Activated B cell treated with CpG ODN at 0.5 μM for 24 hours (primary cell): ENCODE measurements at regions not wholly inside any gene's neighbourhood (a gene's known extent, or its start where the extent isn't known, plus 50 kb on each side); places are given as distances from the start of the nearest gene placed in this dataset.

Experiments
- ATAC-seq: fragments of 200-7000 bp; cut with Tn5 transposase; one replicate; pipeline ENCODE4 v1.10.0; 2021; ENCODE audit warnings: low read depth, mild to moderate bottlenecking, moderate library complexity
- CTCF ChIA-PET: fragments of 350-600 bp; sonication (Branson Sonifier 250); formaldehyde crosslinking; loops from one replicate; lab custom pipeline; 2021; ENCODE audit warnings: antibody characterized with exemption; lab: Charles Lee
- POLR2A ChIA-PET: fragments of 350-600 bp; sonication (Branson Sonifier 250); formaldehyde crosslinking; loops from one replicate; lab custom pipeline; 2021; ENCODE audit warnings: antibody characterized with exemption; lab: Charles Lee
- DNase-seq: peaks from one replicate; pipeline ENCODE4 v3.0.0; 2022
- H3K27ac Mint-ChIP-seq: one replicate; pipeline ENCODE4 v1.8.0; 2020; ENCODE audit warnings: mixed read lengths
- H3K27me3 Mint-ChIP-seq: one replicate; pipeline ENCODE4 v1.8.0; 2021; ENCODE audit warnings: mixed read lengths
- H3K36me3 Mint-ChIP-seq: one replicate; pipeline ENCODE4 v1.8.0; 2021; ENCODE audit warnings: low read depth, mixed read lengths
- H3K4me1 Mint-ChIP-seq: one replicate; pipeline ENCODE4 v1.8.0; 2021; ENCODE audit warnings: mixed read lengths
- H3K4me3 Mint-ChIP-seq: one replicate; pipeline ENCODE4 v1.8.0; 2020; ENCODE audit warnings: mild to moderate bottlenecking, mixed read lengths
- H3K9me3 Mint-ChIP-seq: one replicate; pipeline ENCODE4 v1.8.0; 2020; ENCODE audit warnings: mixed read lengths
- CTCF ChIP-seq: fragments of 200-600 bp; IDR thresholded peaks from one replicate; pipeline ENCODE4 v1.8.0; 2022; ENCODE audit warnings: antibody characterized with exemption, mild to moderate bottlenecking
- intact Hi-C: fragments of 100-400 bp; cut with micrococcal nuclease; formaldehyde crosslinking; loops from one replicate; pipeline ENCODE4 v1.15.1; 2024

DNA sequence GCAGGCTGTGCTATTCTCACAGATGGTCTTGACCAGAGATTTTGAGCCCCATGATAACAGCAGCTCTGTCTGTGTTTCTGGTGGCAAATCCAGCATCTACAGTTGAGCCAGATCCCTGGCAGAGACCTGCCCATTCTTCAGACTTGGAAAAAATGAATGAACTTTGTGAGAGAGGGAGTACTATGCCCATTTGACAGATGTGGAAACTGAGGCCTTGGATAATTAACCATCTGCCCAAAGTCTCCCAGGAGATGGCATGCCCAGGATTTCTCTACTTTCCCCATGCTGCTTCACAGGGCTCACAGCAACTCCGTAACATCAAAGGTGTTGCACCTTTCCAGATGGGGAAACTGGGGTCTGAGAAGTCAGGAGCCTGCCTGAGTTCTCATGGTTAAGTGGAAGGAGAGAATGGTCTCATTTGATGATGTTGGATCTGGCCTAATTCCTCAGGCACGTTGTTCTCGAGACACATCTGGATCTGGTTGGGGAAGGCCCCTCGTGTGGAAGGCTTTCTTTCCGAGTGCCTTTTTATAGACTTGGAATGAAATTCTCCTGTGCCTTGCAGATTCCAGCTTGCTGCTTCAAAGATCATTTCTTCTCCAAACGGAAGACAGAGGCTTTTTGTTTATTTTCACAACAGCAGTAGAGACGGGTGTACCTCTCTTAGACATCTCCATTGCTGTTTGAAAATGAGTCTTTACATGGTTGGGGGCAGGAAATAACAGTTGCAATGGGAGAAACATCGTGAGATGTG lies 73.3 kb upstream of the STX18 start:
- ChIA-PET POLR2A (no interaction called here), CTCF (no interaction called here)
- no peak overlapping the region for H3K27ac Mint-ChIP-seq
- intact Hi-C loops: no loop called here
- no peaks in the 10 kb centered on the region for H3K9me3 Mint-ChIP-seq
- H3K4me3 Mint-ChIP-seq: no peak overlapping the region
- H3K36me3 Mint-ChIP-seq: peaks cover 6% of the 10 kb centered on the region
- ATAC-seq: no peak
- no peak for TF ChIP-seq CTCF
- no peaks in the 10 kb centered on the region for H3K27me3 Mint-ChIP-seq
- H3K4me1 Mint-ChIP-seq: no peaks in the 10 kb centered on the region
- DNase-seq: no peak

- DNase-seq (no peak), ATAC-seq (no peak)
- no peak for TF ChIP-seq CTCF
- no peak overlapping the region for H3K27ac Mint-ChIP-seq
- CTCF ChIA-PET: no interaction called here
- intact Hi-C loops: no loop called here
- no peaks in the 10 kb centered on the region for H3K9me3 Mint-ChIP-seq
- H3K4me1 Mint-ChIP-seq: no peaks in the 10 kb centered on the region
- POLR2A ChIA-PET: no interaction called here
- no peaks in the 10 kb centered on the region for H3K27me3 Mint-ChIP-seq
- no peak overlapping the region for H3K4me3 Mint-ChIP-seq
- no peaks in the 10 kb centered on the region for H3K36me3 Mint-ChIP-seq
Observed at GRCh38 chr4:4613641-4614286, 71.9 kb upstream of the STX18 start.

DNA sequence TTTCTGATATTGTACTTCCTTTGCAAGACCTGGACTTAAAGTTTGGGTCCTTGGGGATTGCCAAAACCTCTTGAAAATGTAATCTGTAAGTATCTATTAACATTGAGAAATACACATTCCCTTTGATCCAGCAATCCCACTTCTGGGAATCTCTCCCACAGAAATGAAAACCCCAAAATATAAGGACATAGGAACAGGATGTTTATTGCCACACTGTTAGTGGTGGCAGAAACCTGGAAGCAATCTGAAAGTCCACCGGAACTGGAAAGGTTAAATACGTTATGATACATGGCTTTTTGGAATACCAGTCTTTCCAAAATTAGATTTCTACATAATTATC lies 71.2 kb upstream of the STX18 start:
- H3K27ac Mint-ChIP-seq: no peak overlapping the region
- intact Hi-C loops: no loop called here
- no peaks in the 10 kb centered on the region for H3K36me3 Mint-ChIP-seq
- DNase-seq: no peak
- H3K4me3 Mint-ChIP-seq: no peak overlapping the region
- no peaks in the 10 kb centered on the region for H3K9me3 Mint-ChIP-seq
- no peak for TF ChIP-seq CTCF
- CTCF ChIA-PET: no interaction called here
- ATAC-seq: no peak
- POLR2A ChIA-PET: no interaction called here
- no peaks in the 10 kb centered on the region for H3K4me1 Mint-ChIP-seq
- H3K27me3 Mint-ChIP-seq: no peaks in the 10 kb centered on the region

DNA sequence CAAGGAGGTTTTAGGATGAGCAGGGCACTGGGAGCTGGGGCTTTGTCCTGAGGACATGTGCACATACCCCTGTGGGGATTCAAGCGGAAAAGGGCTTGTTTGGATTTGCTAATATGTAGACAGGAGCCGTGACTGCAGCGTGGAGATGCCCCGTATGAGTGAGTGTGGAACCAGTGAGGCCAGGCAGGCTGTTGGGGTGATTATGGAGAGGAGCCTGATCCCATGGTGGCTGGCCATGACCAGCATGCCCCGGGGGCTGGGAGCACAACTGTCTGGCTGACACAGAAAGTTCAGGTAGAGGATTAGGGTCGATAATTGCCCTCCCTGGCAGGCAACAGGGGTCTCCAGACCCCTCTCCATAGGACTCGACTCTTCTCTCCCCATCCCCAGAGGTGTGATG lies 68.8 kb upstream of the STX18 start:
- ChIA-PET CTCF (no interaction called here), POLR2A (no interaction called here)
- intact Hi-C loops: no loop called here
- TF ChIP-seq CTCF: no peak
- Mint-ChIP-seq H3K4me1 (no peaks in the 10 kb centered on the region), H3K4me3 (no peak overlapping the region), H3K27me3 (no peaks in the 10 kb centered on the region), H3K27ac (no peak overlapping the region), H3K36me3 (no peaks in the 10 kb centered on the region), H3K9me3 (no peaks in the 10 kb centered on the region)
- no peak for DNase-seq
- no peak for ATAC-seq

- no peak overlapping the region for H3K27ac Mint-ChIP-seq
- no peaks in the 10 kb centered on the region for H3K9me3 Mint-ChIP-seq
- CTCF ChIA-PET: no interaction called here
- H3K4me1 Mint-ChIP-seq: no peaks in the 10 kb centered on the region
- H3K27me3 Mint-ChIP-seq: no peaks in the 10 kb centered on the region
- DNase-seq (no peak), ATAC-seq (no peak)
- intact Hi-C loops: no loop called here
- H3K36me3 Mint-ChIP-seq: no peaks in the 10 kb centered on the region
- POLR2A ChIA-PET: no interaction called here
- TF ChIP-seq CTCF: no peak
- H3K4me3 Mint-ChIP-seq: no peak overlapping the region
Observed at GRCh38 chr4:4609622-4610334, 67.9 kb upstream of the STX18 start.
